H1 (cell line): ENCODE measurements at regions not wholly inside any gene's neighbourhood (a gene's known extent, or its start where the extent isn't known, plus 50 kb on each side); places are given as distances from the start of the nearest gene placed in this dataset.

Experiments used
- CTCF ChIA-PET: fragments of 300-600 bp; sonication (Branson Sonifier 250); formaldehyde crosslinking; loops from one replicate; lab custom pipeline; 2021; ENCODE audit not compliant: partially characterized antibody; lab: Charles Lee
- POLR2A ChIA-PET: fragments of 300-600 bp; sonication (Branson Sonifier 250); formaldehyde crosslinking; loops from one replicate; lab custom pipeline; 2021; ENCODE audit warnings: inconsistent platforms; ENCODE audit not compliant: partially characterized antibody; lab: Charles Lee
- DNase-seq, 2 experiments: peaks; one replicate each; pipeline versions ENCODE4 v3.0.0 to v3.0.0-alpha.2; 2010 to 2022; ENCODE audit warnings: low spot score in 2 of 2, low read depth in 1 of 2, mixed read lengths in 1 of 2
- FAIRE-seq: peaks from 2 replicates; lab custom pipeline; 2011; peaks lifted over from hg19 to GRCh38; lab: Jason Lieb, UNC
- H2AFZ ChIP-seq: 2 replicates; pipeline ENCODE4 v1.8.1; 2012; ENCODE audit warnings: low read length, inconsistent platforms
- H2AK5ac ChIP-seq: 2 replicates; pipeline ENCODE4 v1.6.1; 2013; ENCODE audit warnings: low read depth, low read length
- H2BK120ac ChIP-seq: replicated peaks from 2 replicates; pipeline ENCODE3; 2013; ENCODE audit warnings: low read depth, low read length, inconsistent platforms
- H2BK12ac ChIP-seq: 2 replicates; pipeline ENCODE4 v1.6.1; 2013; ENCODE audit warnings: low read depth, low read length
- H2BK15ac ChIP-seq: 2 replicates; pipeline ENCODE4 v1.6.1; 2013; ENCODE audit warnings: low read length
- H2BK20ac ChIP-seq: 2 replicates; pipeline ENCODE4 v1.6.1; 2013; ENCODE audit warnings: low read length
- H2BK5ac ChIP-seq: 2 replicates; pipeline ENCODE4 v1.6.1; 2013; ENCODE audit warnings: low read depth, low read length
- H3K14ac ChIP-seq: 2 replicates; pipeline ENCODE4 v1.6.1; 2013; ENCODE audit warnings: inconsistent platforms; ENCODE audit not compliant: insufficient read length
- H3K18ac ChIP-seq: 2 replicates; pipeline ENCODE4 v1.6.1; 2013; ENCODE audit warnings: low read length; ENCODE audit errors: extremely low read depth
- H3K23ac ChIP-seq: 2 replicates; pipeline ENCODE4 v1.6.1; 2013; ENCODE audit warnings: inconsistent platforms; ENCODE audit not compliant: insufficient read length
- H3K23me2 ChIP-seq: 2 replicates; pipeline ENCODE4 v1.6.1; 2013; ENCODE audit warnings: low read depth, low read length
- H3K27ac ChIP-seq: 2 replicates; pipeline ENCODE4 v1.6.1; 2011; ENCODE audit warnings: low read depth, low read length, inconsistent platforms
- H3K27me3 ChIP-seq, 4 experiments: replicated peaks in 1 of 4; 1 replicate in 1 of 4; 2 replicates in 3 of 4; pipeline versions ENCODE4 v1.6.1 to v1.8.1; 2011 to 2013; ENCODE audit warnings: low read length in 3 of 4, mild to moderate bottlenecking in 3 of 4, inconsistent platforms in 2 of 4, mixed read lengths in 2 of 4, moderate library complexity in 1 of 4; ENCODE audit not compliant: control insufficient read depth in 3 of 4, insufficient read depth in 3 of 4; ENCODE audit errors: extremely low read depth in 1 of 4
- H3K36me3 ChIP-seq, 4 experiments: 2 replicates each; pipeline versions ENCODE4 v1.6.1 to v1.8.1; 2011 to 2013; ENCODE audit warnings: mild to moderate bottlenecking in 4 of 4, low read length in 3 of 4, moderate library complexity in 2 of 4, control low read depth in 1 of 4, inconsistent platforms in 1 of 4; ENCODE audit not compliant: insufficient read depth in 4 of 4, control insufficient read depth in 2 of 4
- H3K4ac ChIP-seq: replicated peaks from 2 replicates; pipeline ENCODE3; 2013; ENCODE audit warnings: low read length, low read depth, mixed read lengths, inconsistent platforms; ENCODE audit not compliant: insufficient read length
- H3K4me1 ChIP-seq, 4 experiments: replicated peaks in 1 of 4; 1 replicate in 1 of 4; 2 replicates in 3 of 4; pipeline versions ENCODE4 v1.6.1 to v1.8.1; 2011 to 2013; ENCODE audit warnings: low read length in 3 of 4, inconsistent platforms in 2 of 4, mixed read lengths in 1 of 4; ENCODE audit not compliant: insufficient read depth in 4 of 4, control insufficient read depth in 3 of 4
- H3K4me2 ChIP-seq, 2 experiments: 2 replicates each; pipeline versions ENCODE4 v1.6.1 to v1.8.1; 2011 to 2013; ENCODE audit warnings: low read depth in 2 of 2, low read length in 2 of 2, control low read depth in 1 of 2, inconsistent platforms in 1 of 2, mild to moderate bottlenecking in 1 of 2; ENCODE audit not compliant: insufficient read depth in 1 of 2
- H3K4me3 ChIP-seq, 4 experiments: fragments of 200-600, 300-600 bp in 1 of 4; sonication (generic), shearing (Covaris generic), sonication (Bioruptor Twin) in 1 of 4; 2 replicates each; pipeline versions ENCODE4 v1.5.1 to v1.8.1; 2011 to 2016; ENCODE audit warnings: low read length in 4 of 4, low read depth in 3 of 4, control low read depth in 2 of 4, inconsistent platforms in 2 of 4, mild to moderate bottlenecking in 2 of 4, mixed read lengths in 1 of 4, moderate library complexity in 1 of 4; ENCODE audit not compliant: insufficient read depth in 2 of 4; ENCODE audit errors: extremely low read depth in 1 of 4
- H3K56ac ChIP-seq: replicated peaks from 2 replicates; pipeline ENCODE3; 2013; ENCODE audit warnings: low read depth, mild to moderate bottlenecking, mixed read lengths, low read length, inconsistent platforms; ENCODE audit not compliant: insufficient read length
- H3K79me1 ChIP-seq: 2 replicates; pipeline ENCODE4 v1.6.1; 2013; ENCODE audit warnings: low read depth, low read length, control low read depth
- H3K79me2 ChIP-seq, 2 experiments: 2 replicates each; pipeline versions ENCODE4 v1.6.1 to v1.8.1; 2012 to 2013; ENCODE audit warnings: low read length in 2 of 2, mild to moderate bottlenecking in 2 of 2, inconsistent platforms in 1 of 2; ENCODE audit not compliant: insufficient read depth in 2 of 2, control insufficient read depth in 1 of 2
- H3K9ac ChIP-seq, 4 experiments: replicated peaks in 1 of 4; 1 replicate in 1 of 4; 2 replicates in 3 of 4; pipeline versions ENCODE4 v1.6.1 to v1.8.1; 2011 to 2013; ENCODE audit warnings: low read depth in 3 of 4, low read length in 3 of 4, control low read depth in 2 of 4, mild to moderate bottlenecking in 2 of 4, moderate library complexity in 2 of 4, inconsistent platforms in 1 of 4; ENCODE audit errors: extremely low read depth in 1 of 4
- H3K9me3 ChIP-seq, 2 experiments: 2 replicates each; pipeline versions ENCODE4 v1.6.1 to v1.8.1; 2012 to 2013; ENCODE audit warnings: mild to moderate bottlenecking in 2 of 2, moderate library complexity in 2 of 2, control low read depth in 1 of 2, inconsistent platforms in 1 of 2, low read depth in 1 of 2, low read length in 1 of 2, mixed read lengths in 1 of 2; ENCODE audit not compliant: insufficient read depth in 2 of 2
- H4K20me1 ChIP-seq, 2 experiments: replicated peaks in 1 of 2; 2 replicates each; pipeline versions ENCODE3 to v1.8.1; 2011 to 2013; ENCODE audit warnings: inconsistent platforms in 2 of 2, low read length in 2 of 2, mild to moderate bottlenecking in 1 of 2; ENCODE audit not compliant: insufficient read depth in 2 of 2, control insufficient read depth in 1 of 2
- H4K5ac ChIP-seq: 2 replicates; pipeline ENCODE4 v1.6.1; 2013; ENCODE audit warnings: low read length, low read depth, mixed read lengths, inconsistent platforms; ENCODE audit not compliant: insufficient read length
- H4K8ac ChIP-seq: 2 replicates; pipeline ENCODE4 v1.8.0; 2013; ENCODE audit warnings: mild to moderate bottlenecking, moderate library complexity, low read length, inconsistent platforms; ENCODE audit not compliant: insufficient read depth; ENCODE audit errors: extremely low read depth
- H4K91ac ChIP-seq: replicated peaks from 2 replicates; pipeline ENCODE3; 2013; ENCODE audit warnings: low read length, mixed read lengths, inconsistent platforms; ENCODE audit not compliant: insufficient read length
- CTBP2 ChIP-seq: IDR thresholded peaks from 2 replicates; pipeline ENCODE4 v1.7.0; 2011; ENCODE audit warnings: borderline replicate concordance, mild to moderate bottlenecking, moderate library complexity, mixed read lengths, low read length; ENCODE audit not compliant: insufficient read depth, insufficient read length
- FOSL1 ChIP-seq: IDR thresholded peaks from 2 replicates; pipeline ENCODE4 v1.6.1; 2011; ENCODE audit warnings: mild to moderate bottlenecking, low read depth, low read length, moderate library complexity; ENCODE audit not compliant: insufficient read depth
- HDAC2 ChIP-seq, 2 experiments: fragments of 300-600 bp in 1 of 2; sonication (generic) in 1 of 2; IDR thresholded peaks; 2 replicates each; pipeline ENCODE4 v1.6.1; 2011 to 2012; ENCODE audit warnings: low read depth in 2 of 2, low read length in 2 of 2, mild to moderate bottlenecking in 2 of 2, moderate library complexity in 2 of 2, borderline replicate concordance in 1 of 2, inconsistent platforms in 1 of 2
- MAX ChIP-seq: IDR thresholded peaks from 2 replicates; pipeline ENCODE4 v1.6.1; 2012; ENCODE audit warnings: inconsistent platforms
- NRF1 ChIP-seq: IDR thresholded peaks from 2 replicates; pipeline ENCODE4 v1.6.1; 2011; ENCODE audit warnings: mild to moderate bottlenecking, low read depth, low read length, improper control_type of control experiment
- RXRA ChIP-seq: IDR thresholded peaks from 2 replicates; pipeline ENCODE4 v1.6.1; 2011; ENCODE audit warnings: low read depth, mild to moderate bottlenecking, low read length, moderate library complexity; ENCODE audit not compliant: insufficient read depth
- SIN3A ChIP-seq, 2 experiments: IDR thresholded peaks in 1 of 2; conservative IDR thresholded peaks in 1 of 2; 2 replicates each; pipeline ENCODE4 v1.6.1; 2011 to 2012; ENCODE audit warnings: low read length in 2 of 2, improper control_type of control experiment in 1 of 2, low read depth in 1 of 2, mild to moderate bottlenecking in 1 of 2
- SP2 ChIP-seq: IDR thresholded peaks from 2 replicates; pipeline ENCODE4 v1.6.1; 2012; ENCODE audit warnings: mild to moderate bottlenecking, low read length, inconsistent platforms
- SP4 ChIP-seq: IDR thresholded peaks from 2 replicates; pipeline ENCODE4 v1.6.1; 2012; ENCODE audit warnings: low read length, inconsistent platforms
- TBP ChIP-seq: IDR thresholded peaks from 2 replicates; pipeline ENCODE4 v1.6.1; 2011; ENCODE audit warnings: low read depth, low read length, improper control_type of control experiment
- TCF12 ChIP-seq: IDR thresholded peaks from 2 replicates; pipeline ENCODE4 v1.6.1; 2011; ENCODE audit warnings: low read depth, mild to moderate bottlenecking, low read length
- YY1 ChIP-seq: IDR thresholded peaks from 2 replicates; pipeline ENCODE4 v1.6.1; 2011; ENCODE audit warnings: low read depth, mild to moderate bottlenecking, low read length
- WGBS, 2 experiments: shearing (Covaris generic) in 1 of 2; methylation state at CpG; one replicate each; pipeline versions ENCODE4 v1.1.6 to v1.1.7; 2013 to 2015; ENCODE audit warnings: low lambda C conversion rate in 2 of 2, mixed read lengths in 2 of 2, inconsistent platforms in 1 of 2, low coverage in 1 of 2, missing lambda C conversion rate in 1 of 2; ENCODE audit not compliant: insufficient replicate concordance in 2 of 2, insufficient coverage in 1 of 2, insufficient read length in 1 of 2; ENCODE audit errors: extremely low coverage in 1 of 2, missing lambda C conversion rate in 1 of 2; 5-methylcytosine and 5-hydroxymethylcytosine counted together

GRCh38 chr12:13375583-13376345 lies 179.2 kb downstream of the EMP1 start:
- Histone ChIP-seq H4K20me1 (no peaks in the 10 kb centered on the region), H3K36me3 (no peaks in the 10 kb centered on the region), H2AFZ (no peak overlapping the region), H3K4me1 (peaks cover 0 to 2% (median 1%) of the 10 kb centered on the region in 4 experiments; a peak in 2 of 7 replicates), H3K23me2 (peaks cover 1% of the 10 kb centered on the region; the same call in 1 of the 2 replicates), H3K27ac (no peak overlapping the region), H3K79me2 (no peaks in the 10 kb centered on the region), H3K23ac (no peak overlapping the region), H2BK5ac (no peak overlapping the region), H2AK5ac (no peak overlapping the region), H2BK120ac (no peak overlapping the region), H4K5ac (no peak overlapping the region), H3K9ac (no peak overlapping the region), H2BK12ac (no peak overlapping the region), H4K91ac (no peak overlapping the region), H3K9me3 (peaks cover 5 to 6% of the 10 kb centered on the region in 2 experiments; a peak in 3 of 4 replicates), H3K4me3 (no peak overlapping the region), H3K4ac (no peak overlapping the region)
- FAIRE-seq (no peak), DNase-seq (peak in 1 of 2 experiments; percentile 8)
- POLR2A ChIA-PET: no interaction called here
- 84% methylated on average over 2 of the region's 2 CpGs; no CpG with 5 or more reads in 1 of the 2 experiments for WGBS, 2 experiments
- TF ChIP-seq SP4: no peak
- TF ChIP-seq SIN3A (conservative IDR thresholded peaks at IDR 0.05 in 1 of 2, IDR thresholded peaks at IDR 0.05 in 1 of 2; ENCODE audit: low read depth in 1 of 2, low read length in 2 of 2): no peak
- no peak for TF ChIP-seq RXRA
- TF ChIP-seq TBP: no peak
- no peak for TF ChIP-seq CTBP2
- no peak for TF ChIP-seq NRF1
- no peak for TF ChIP-seq FOSL1
- no peak for TF ChIP-seq SP2
- TF ChIP-seq HDAC2 (IDR thresholded peaks at IDR 0.05; ENCODE audit: borderline replicate concordance in 1 of 2, low read depth in 2 of 2, low read length in 2 of 2): no peak
- TF ChIP-seq TCF12: no peak
- TF ChIP-seq YY1: no peak
- TF ChIP-seq MAX: no peak
- TF ChIP-seq, all 59 proteins: peak for 0
- Histone ChIP-seq H3K27me3 (no peaks in the 10 kb centered on the region), H2BK20ac (no peak overlapping the region), H3K18ac (no peak overlapping the region), H4K8ac (no peak overlapping the region), H3K14ac (no peak overlapping the region), H2BK15ac (no peak overlapping the region), H3K4me2 (no peak overlapping the region), H3K56ac (no peak overlapping the region), H3K79me1 (no peaks in the 10 kb centered on the region)
- CTCF ChIA-PET: interaction anchor here (0.6 to 5.5 kb wide), 3 partner anchors 11 to 164 kb away, joined by 4 to 33 read pairs (median 4); no protein-coding TSS in a partner anchor
